Central memory CD8-positive, alpha-beta T cell (primary cell): ENCODE measurements at regions not wholly inside any gene's neighbourhood (a gene's known extent, or its start where the extent isn't known, plus 50 kb on each side); places are given as distances from the start of the nearest gene placed in this dataset.
A peak's percentile ranks its signal among the peaks of the same experiment; 100 is the strongest.
"Not testable (repeated sequence)": the region's sequence is repeated elsewhere in the genome, so short reads cannot be mapped to it uniquely, and the experiment has no call there.

Experiments used
- ATAC-seq: fragments of 150-1000 bp; cut with Tn5 transposase; replicated peaks from 2 replicates; pipeline ENCODE4 v1.10.0; 2022; ENCODE audit warnings: mild to moderate bottlenecking, moderate FRiP score, moderate number of reproducible peaks; ENCODE audit not compliant: poor library complexity, severe bottlenecking; ENCODE audit errors: extremely low read depth
- DNase-seq, 2 donors: peaks; one replicate each; pipeline ENCODE4 v3.0.0; 2021; ENCODE audit warnings: low spot score in 2 of 2
- H3K27ac Mint-ChIP-seq: one replicate; pipeline ENCODE4 v1.8.0; 2022; ENCODE audit warnings: low read depth, mild to moderate bottlenecking, moderate library complexity, mixed read lengths
- H3K27me3 Mint-ChIP-seq: one replicate; pipeline ENCODE4 v1.8.0; 2022; ENCODE audit warnings: mixed read lengths
- H3K36me3 Mint-ChIP-seq: one replicate; pipeline ENCODE4 v1.8.0; 2022; ENCODE audit warnings: mild to moderate bottlenecking, moderate library complexity, mixed read lengths; ENCODE audit not compliant: insufficient read depth
- H3K4me1 Mint-ChIP-seq: one replicate; pipeline ENCODE4 v1.8.0; 2022; ENCODE audit warnings: mixed read lengths
- H3K4me3 Mint-ChIP-seq: one replicate; pipeline ENCODE4 v1.8.0; 2022; ENCODE audit warnings: mild to moderate bottlenecking, moderate library complexity, mixed read lengths
- H3K9me3 Mint-ChIP-seq: one replicate; pipeline ENCODE4 v1.8.0; 2022; ENCODE audit warnings: mixed read lengths

- no peak for ATAC-seq
- H3K4me3 Mint-ChIP-seq, result no peak overlapping the region
Measured at GRCh38 chr7:127478024-127478355, 85.5 kb upstream of the ZNF800 start.

DNA sequence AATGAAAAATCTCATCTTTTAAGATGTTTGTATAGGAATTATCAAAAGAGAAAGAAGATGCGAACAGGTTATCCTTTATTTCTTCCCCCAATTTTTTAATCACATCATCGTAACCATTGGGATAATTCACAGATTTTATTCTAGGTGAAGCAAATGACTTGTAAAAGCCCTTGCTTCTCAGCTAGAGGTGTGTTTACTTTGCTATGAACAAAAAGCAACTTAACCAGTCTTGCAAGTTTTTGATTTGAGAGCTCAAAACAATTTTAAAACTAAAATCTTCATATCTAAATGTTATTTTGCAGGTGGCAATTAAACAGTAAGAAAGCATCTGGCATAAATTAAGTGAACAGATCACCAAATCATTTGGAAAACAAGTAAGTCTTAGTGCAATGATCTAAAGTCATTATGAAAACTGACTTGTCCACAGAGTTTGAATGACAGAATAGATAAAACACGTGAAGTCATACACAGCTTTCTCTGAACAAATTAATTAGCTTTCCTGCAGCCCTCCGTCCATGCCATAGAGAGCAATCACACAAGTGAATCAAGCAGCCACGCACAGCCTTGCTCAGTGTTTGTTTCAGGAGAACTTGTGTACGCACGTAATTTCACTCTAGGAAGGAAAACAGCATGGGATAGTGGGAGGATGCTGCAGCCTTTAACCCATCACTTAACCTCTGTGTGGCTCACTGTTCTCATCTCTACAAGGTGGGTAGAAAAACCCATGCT, 85.0 kb upstream of the ZNF800 start:
- no peak for DNase-seq

More at GRCh38 chr7:127478024-127478355, 85.5 kb upstream of the ZNF800 start:
- H3K36me3 Mint-ChIP-seq, result peaks cover 2% of the 10 kb centered on the region
- no peak overlapping the region for H3K27ac Mint-ChIP-seq
- DNase-seq, result no peak
- peaks cover 81% of the 10 kb centered on the region for H3K27me3 Mint-ChIP-seq
- no peaks in the 10 kb centered on the region for H3K9me3 Mint-ChIP-seq
- H3K4me1 Mint-ChIP-seq, result no peaks in the 10 kb centered on the region

DNA sequence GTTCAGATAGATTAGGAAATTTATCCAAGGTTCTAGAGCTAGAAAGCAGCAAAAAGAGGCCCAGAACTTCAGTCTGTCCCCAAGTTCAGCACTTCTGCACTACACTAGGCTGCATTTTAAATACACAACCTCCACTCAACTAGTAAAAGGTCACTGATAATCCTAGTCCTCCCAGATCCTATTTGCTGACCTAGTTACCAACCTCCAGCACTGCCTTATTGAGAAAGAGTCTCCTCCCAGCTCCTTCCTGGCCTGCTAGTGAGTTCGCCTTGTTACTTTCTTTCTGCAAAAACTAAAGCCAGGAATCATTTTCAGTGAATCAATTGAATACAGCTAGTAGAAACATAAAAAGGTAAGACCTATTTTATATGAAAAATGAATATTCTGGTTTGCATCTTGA, 84.1 kb upstream of the ZNF800 start:
- ATAC-seq (no peak), DNase-seq (no peak)
- peaks cover 75% of the 10 kb centered on the region for H3K27me3 Mint-ChIP-seq
- H3K27ac Mint-ChIP-seq, result no peak overlapping the region
- no peak overlapping the region for H3K4me3 Mint-ChIP-seq
- no peaks in the 10 kb centered on the region for H3K4me1 Mint-ChIP-seq
- no peaks in the 10 kb centered on the region for H3K9me3 Mint-ChIP-seq
- H3K36me3 Mint-ChIP-seq, result peaks cover 2% of the 10 kb centered on the region

More for the DNA sequence above, 85.0 kb upstream of the ZNF800 start:
- no peaks in the 10 kb centered on the region for H3K9me3 Mint-ChIP-seq
- no peak overlapping the region for H3K4me3 Mint-ChIP-seq
- peaks cover 2% of the 10 kb centered on the region for H3K36me3 Mint-ChIP-seq
- peaks cover 84% of the 10 kb centered on the region for H3K27me3 Mint-ChIP-seq
- no peaks in the 10 kb centered on the region for H3K4me1 Mint-ChIP-seq
- no peak overlapping the region for H3K27ac Mint-ChIP-seq
- no peak for ATAC-seq

- H3K9me3 Mint-ChIP-seq, result no peaks in the 10 kb centered on the region
- ATAC-seq (no peak), DNase-seq (no peak)
Measured at GRCh38 chr7:127474457-127474856, 81.9 kb upstream of the ZNF800 start.

GRCh38 chr7:127473409-127473808, 80.9 kb upstream of the ZNF800 start:
- Mint-ChIP-seq H3K9me3 (no peaks in the 10 kb centered on the region), H3K27ac (no peak overlapping the region), H3K4me3 (no peak overlapping the region), H3K4me1 (no peaks in the 10 kb centered on the region), H3K27me3 (peaks cover 74% of the 10 kb centered on the region), H3K36me3 (no peaks in the 10 kb centered on the region)
- no peak for DNase-seq
- ATAC-seq, result no peak

More at GRCh38 chr7:127474457-127474856, 81.9 kb upstream of the ZNF800 start:
- H3K36me3 Mint-ChIP-seq, result no peaks in the 10 kb centered on the region
- H3K27me3 Mint-ChIP-seq, result peaks cover 74% of the 10 kb centered on the region
- no peaks in the 10 kb centered on the region for H3K4me1 Mint-ChIP-seq
- no peak overlapping the region for H3K4me3 Mint-ChIP-seq
- no peak overlapping the region for H3K27ac Mint-ChIP-seq

DNA sequence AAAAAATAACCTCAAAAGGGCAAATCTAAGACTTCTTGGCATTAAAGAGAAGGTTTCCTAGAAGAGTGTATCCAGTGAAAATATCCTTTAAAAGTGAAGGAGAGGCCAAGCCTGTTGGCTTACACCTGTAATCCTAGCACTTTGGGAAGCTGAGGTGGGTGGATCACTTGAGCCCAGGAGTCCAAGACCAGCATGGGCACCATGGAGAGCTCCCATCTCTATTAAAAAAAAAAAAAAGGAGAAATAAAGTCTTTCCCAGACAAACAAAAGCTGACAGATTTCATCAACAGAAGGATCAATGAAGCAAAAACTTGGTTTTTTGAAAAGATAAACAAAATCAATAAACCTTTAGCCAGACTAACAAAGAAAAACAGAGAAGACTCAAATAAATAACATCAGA, 67.6 kb upstream of the ZNF800 start:
- H3K27me3 Mint-ChIP-seq, result peaks cover 11% of the 10 kb centered on the region
- no peak for DNase-seq
- no peak overlapping the region for H3K4me3 Mint-ChIP-seq
- H3K4me1 Mint-ChIP-seq, result no peaks in the 10 kb centered on the region
- H3K27ac Mint-ChIP-seq, result no peak overlapping the region
- ATAC-seq, result no peak
- no peaks in the 10 kb centered on the region for H3K36me3 Mint-ChIP-seq
- peaks cover 5% of the 10 kb centered on the region for H3K9me3 Mint-ChIP-seq

GRCh38 chr7:127451258-127451657, 58.8 kb upstream of the ZNF800 start:
- H3K4me3 Mint-ChIP-seq, H3K4me1 Mint-ChIP-seq, DNase-seq, H3K36me3 Mint-ChIP-seq, ATAC-seq, H3K27ac Mint-ChIP-seq, H3K9me3 Mint-ChIP-seq: not testable (repeated sequence)
- H3K27me3 Mint-ChIP-seq, result peaks cover 71% of the 10 kb centered on the region

- H3K27me3 Mint-ChIP-seq, result peaks cover 55% of the 10 kb centered on the region
- H3K9me3 Mint-ChIP-seq, result no peaks in the 10 kb centered on the region
- no peak overlapping the region for H3K4me3 Mint-ChIP-seq
- H3K36me3 Mint-ChIP-seq, result peaks cover 1% of the 10 kb centered on the region
- ATAC-seq (no peak), DNase-seq (no peak)
- H3K4me1 Mint-ChIP-seq, result peaks cover 6% of the 10 kb centered on the region
- no peak overlapping the region for H3K27ac Mint-ChIP-seq
Measured at GRCh38 chr7:127448566-127448965, 56.1 kb upstream of the ZNF800 start.

DNA sequence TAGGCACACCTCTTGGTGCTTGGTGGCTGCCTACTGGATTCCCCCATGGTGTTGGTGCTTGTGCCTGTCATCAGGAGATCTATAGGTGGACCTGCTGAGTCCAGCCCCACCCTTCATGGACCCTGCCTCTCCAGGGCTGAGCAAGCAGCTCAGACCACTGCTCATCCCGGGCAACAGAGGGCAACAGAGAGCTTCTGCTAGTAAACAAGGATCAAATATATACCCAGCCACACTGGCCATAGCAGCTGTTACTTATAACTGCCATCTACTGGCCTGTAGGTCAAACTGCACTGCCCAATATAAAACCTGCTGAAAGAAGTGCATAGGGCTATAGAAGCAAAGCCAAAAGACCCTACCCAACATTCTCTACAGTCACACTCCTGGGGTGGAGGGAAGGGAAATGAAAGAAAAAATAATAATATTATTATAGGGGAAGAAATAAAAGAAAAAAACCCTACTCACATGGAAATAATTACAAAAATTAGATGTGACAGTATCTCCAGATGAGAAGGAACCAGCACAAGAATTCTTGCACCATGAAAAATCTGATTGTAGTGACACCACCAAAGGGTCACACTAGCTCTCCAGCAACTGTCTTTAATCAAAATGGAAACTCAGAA, 54.9 kb upstream of the ZNF800 start:
- no peak overlapping the region for H3K4me3 Mint-ChIP-seq
- DNase-seq (peak; percentile 19 to 46), ATAC-seq (peak; percentile 93)
- H3K4me1 Mint-ChIP-seq, result peaks cover 6% of the 10 kb centered on the region
- peaks cover 1% of the 10 kb centered on the region for H3K36me3 Mint-ChIP-seq
- H3K9me3 Mint-ChIP-seq, result no peaks in the 10 kb centered on the region
- H3K27ac Mint-ChIP-seq, result no peak overlapping the region
- peaks cover 44% of the 10 kb centered on the region for H3K27me3 Mint-ChIP-seq

DNA sequence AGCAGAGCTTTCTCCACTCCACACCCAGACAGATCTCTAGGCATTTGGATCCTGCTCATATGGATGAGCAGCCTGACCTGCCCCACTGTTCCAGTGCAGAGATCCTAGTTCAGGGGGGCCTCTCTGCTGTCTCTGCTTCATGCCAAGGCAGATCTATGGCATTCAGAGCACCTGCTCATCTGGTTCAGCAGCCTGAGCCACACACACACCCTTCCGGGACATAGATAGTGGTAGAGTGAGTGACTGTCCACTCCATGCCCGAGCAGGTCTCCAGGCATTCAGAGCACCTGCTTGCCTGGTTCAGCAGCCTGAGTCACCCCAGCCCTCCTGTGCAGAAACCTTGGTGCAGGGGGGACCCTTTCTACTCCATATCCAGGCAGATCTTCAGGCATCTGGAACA, 54.3 kb upstream of the ZNF800 start:
- no peaks in the 10 kb centered on the region for H3K9me3 Mint-ChIP-seq
- peaks cover 6% of the 10 kb centered on the region for H3K4me1 Mint-ChIP-seq
- H3K27me3 Mint-ChIP-seq, result peaks cover 41% of the 10 kb centered on the region
- no peak overlapping the region for H3K4me3 Mint-ChIP-seq
- no peak for ATAC-seq
- no peak for DNase-seq
- H3K27ac Mint-ChIP-seq, result no peak overlapping the region
- peaks cover 1% of the 10 kb centered on the region for H3K36me3 Mint-ChIP-seq
